HG02938 (cell line): ENCODE measurements at regions not wholly inside any gene's neighbourhood (a gene's known extent, or its start where the extent isn't known, plus 50 kb on each side); places are given as distances from the start of the nearest gene placed in this dataset.
A peak's percentile ranks its signal among the peaks of the same experiment; 100 is the strongest.

Experiments used
- ATAC-seq: cut with Tn5 transposase; IDR thresholded peaks from one replicate; pipeline ENCODE4 v1.9.1; 2021; ENCODE audit warnings: mild to moderate bottlenecking, moderate library complexity; ENCODE audit not compliant: unreplicated experiment

DNA sequence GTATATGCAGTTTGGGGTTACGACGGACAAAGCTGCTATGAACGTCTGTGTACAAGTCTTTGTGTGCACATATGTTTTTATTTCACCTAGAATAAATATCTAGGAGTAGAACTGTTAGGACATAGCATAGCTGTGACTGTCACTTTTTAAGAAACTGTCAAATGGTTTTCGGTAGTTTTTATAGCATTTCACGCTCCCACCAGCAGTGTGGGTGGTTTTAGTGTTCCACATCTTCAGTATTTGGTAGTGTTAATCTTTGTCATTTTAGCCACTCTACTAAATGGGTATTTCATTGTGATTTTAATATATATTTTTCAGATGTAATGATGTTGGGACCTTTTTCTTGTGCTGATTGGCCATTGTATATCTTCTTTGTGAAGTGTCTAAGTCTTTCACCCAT lies 109.1 kb upstream of the BCAT1 start:
- ATAC-seq = no peak

DNA sequence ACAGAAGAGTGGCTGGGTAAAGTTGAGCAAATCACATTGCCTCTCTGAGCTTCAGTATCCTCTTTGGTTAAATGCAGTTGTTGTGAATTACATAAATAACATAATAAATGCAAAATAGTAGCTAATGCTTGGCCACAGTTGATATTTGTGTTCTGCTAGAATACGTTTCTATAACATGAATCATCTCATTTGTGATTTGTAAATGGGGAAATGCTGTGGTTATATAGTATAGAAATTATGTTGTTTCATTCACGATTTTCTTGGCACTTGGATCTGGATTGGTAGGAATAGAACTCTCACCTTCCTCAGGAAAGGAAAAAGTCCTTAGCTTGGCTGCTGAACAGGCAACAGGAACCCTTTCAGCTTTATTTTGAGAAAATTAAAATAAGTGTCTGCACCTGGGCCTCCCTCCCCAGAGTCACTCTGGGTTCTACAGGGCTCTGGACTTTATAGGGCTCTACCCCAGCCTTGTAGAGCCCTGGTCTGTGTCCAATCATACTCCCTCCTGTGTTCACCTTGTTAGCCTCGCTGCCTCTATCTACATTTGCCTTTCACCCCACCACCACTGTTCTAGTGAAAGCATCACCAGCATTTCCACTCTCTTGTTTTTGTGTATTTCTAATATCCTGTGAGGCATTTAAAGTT lies 107.7 kb upstream of the BCAT1 start:
- no peak for ATAC-seq

DNA sequence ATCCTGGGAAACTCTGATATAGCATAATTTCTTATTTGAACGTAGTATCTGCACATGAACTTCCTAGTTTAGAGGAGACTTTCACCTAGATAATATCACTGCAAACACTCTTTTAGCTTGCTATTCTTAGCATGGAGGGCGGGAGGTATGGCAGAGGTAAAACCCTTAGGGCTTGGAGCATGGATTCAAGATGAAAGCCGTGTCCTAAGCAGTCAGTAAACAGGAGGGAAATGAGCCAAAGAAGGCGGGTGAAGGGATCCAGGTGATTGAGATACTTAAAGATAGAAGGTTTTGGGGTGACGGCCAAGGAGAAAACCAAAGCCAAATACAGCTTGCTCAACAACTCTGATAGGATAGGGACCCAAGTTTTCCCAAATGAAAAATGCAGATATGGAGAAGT lies 107.1 kb upstream of the BCAT1 start:
- no peak for ATAC-seq

DNA sequence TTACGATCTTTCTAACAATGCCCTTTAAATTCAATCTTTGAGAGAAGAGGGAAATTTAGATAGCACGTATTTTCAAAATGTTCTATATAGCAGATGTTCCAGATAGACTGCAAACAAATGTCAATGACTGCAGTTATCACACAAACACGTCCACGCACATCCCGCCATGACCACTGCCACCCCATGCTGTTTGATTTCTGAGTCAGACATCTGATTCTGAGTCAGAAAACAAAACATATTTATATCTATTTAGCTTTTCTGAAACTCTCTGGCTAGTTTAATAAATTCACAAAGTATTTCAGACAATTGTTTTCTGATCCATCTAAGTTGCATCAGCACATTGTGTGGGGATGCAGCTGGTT lies 105.9 kb upstream of the BCAT1 start:
- ATAC-seq = no peak

DNA sequence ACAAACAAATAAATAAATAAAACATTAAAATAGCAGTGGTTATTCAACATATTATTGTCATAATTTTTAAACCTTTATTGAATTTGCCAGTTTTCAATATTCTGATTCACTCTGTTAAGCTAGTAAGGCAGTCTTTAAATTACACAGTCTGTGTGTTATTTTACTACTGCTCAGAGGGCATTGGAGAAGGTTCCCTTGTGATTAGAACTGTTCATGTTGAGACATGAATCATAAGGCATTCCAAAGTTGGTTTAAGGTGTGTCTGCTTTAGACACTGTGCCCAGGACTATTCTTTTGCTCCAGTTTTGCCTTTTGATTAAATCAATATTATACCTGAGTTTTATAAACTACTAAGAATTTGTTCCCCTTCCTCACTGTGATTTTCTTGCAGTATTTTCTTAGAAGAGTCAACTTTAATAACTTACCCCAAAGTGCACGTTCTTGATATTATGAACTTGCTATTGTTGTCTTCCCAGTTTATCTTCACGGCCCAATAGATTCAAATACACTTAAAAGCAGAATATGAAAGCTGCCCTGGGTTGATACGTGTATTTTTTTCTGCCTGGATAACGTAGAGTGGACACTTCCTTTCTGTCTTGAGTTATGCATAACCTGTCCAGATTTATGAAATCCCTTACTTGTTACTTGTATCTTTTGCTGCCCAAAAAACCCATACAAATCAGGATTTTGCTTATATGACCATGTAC lies 105.3 kb upstream of the BCAT1 start:
- no peak for ATAC-seq

DNA sequence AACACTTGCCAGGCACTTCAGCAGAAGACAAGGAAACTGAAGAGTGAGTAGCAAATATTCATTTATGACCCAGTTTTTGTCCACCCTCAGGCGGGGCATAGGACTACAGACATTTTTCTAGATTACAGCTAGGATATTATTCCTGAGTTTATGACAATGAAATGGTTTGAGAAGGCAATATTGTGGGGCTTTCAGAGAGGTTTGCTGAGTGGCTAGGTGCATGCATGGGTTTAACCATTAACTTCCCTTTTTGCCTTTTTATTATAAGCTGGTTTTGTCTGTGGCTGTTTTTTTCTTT lies 104.0 kb upstream of the BCAT1 start:
- ATAC-seq = no peak

DNA sequence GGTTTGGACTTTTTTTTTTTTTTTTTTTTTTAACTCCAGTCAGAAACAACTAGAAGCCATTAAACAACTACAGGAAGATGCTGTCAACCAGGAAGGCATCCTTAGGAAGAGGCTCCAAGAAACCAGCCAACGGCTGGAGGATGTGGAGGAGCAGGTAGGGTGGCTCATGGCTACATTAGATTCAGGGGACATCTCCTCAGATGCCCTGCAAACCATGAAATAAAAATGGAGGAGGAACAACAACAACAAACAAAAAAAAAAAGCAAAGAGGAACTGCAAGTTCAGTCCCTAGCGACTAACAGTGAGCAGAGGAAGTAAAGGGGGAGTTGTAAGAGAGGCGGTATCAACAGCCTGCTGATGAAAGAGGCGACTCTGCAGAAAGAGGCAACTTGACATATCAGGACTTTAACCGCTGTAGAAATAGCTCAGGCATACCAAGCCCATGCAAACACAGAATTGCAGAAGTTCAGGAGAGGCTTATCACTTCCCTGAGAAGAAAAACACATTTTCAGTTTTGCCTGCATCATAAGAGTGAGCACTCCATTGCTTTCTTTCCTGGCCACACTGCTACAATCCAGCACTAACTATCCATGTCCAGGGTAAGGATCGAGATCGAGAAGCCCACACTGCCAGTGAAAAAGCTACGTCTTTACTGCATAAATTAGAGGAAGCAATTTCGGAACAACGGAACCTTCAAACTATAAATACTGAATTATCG lies 103.5 kb upstream of the BCAT1 start:
- peak; percentile 66 for ATAC-seq

DNA sequence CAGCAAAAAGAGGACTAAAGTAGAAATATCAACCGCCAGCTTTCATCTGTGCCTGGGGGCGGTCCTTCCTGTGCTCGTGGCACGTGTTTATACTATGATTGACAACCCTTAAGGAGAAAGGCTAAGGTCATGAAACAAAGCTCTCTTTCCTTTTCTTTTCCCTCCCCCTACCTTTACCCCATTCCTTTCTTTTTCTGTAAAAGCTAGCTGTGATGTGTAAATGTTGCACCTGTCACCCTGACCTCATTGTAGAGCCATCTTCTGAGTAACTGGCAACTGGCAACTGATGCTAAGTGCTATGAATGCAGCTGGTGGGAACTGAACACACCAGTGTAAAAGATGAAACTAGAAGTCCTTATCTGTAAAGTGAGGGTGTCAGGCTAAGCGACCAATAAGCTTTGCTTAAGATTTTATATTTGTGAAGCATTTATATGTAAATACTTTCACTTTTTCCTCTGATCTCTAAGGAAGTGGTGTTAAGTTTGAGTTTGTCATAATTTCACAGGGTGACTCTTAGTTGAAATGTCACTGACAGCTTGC lies 102.8 kb upstream of the BCAT1 start:
- ATAC-seq = peak; percentile 58

DNA sequence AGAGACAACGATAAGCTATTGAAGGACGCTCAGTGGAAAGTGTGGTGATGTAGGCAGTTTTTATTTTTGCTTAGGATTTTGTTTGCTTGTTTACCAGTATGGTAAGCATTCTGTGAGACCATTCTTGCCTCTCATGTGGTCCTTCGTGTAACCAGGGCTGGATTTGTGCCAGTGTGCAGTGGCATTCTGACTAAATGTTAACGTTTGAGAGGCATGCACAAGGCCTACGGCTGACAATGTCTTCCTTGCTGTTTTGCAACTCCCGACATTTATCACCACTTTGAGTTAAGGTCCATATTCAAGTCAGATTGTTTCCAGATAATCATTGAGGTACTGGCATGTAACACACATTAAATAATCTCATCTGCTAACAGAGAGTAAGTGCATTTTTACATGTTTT lies 102.3 kb upstream of the BCAT1 start:
- ATAC-seq = no peak

DNA sequence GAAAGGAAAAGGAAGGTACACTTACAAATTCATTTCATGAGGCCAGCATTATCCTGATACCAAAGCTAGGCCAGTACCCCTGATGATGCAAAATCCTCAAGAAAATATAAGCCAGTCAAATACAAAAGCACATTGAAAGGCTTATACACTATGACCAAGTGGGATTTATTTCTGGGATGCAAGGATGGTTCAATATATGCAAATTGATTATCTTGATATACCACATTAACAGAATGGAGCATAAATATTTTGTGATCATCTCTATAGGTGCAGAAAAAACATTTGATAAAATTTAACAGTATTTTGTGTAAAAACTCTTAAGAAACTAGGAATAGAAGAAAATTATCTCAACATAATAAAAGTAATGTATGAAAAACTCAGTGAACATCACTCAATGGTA lies 97.0 kb upstream of the BCAT1 start:
- no peak for ATAC-seq

DNA sequence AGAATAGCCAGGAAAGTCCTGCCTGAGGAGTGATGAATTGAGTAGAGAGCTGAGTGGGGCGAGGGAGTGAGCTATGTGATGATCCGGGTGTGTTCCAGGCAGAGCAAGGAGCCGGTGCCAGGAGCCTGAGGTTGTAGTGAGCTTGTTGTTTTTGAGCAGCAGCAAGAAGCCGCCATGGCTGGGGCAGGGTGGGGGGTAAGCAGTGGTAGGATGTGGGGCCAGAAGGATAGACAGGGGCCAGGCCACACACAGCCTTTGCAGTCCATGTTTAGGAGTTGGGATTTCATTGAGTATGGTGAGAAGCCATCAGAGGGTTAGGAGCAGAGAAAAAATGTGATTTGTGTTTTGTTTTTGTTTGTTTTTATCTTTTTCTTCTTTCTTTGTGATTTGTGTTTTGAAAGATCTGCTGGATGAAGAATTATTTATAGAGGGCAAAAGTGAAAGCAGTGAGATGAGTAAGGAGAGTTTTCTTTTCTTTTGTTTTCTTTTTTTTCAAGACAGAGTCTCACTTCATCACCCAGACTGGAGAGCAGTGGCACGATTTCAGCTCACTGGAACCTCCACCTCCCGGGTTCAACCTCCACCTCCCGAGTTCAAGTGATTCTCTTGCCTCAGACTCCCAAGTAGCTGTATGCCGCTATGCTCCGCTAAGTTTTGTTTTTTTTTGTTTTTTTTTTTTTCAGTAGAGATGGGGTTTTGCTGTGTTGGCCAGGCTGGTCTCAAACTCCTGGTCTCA lies 92.3 kb upstream of the BCAT1 start:
- ATAC-seq = peak; percentile 72

DNA sequence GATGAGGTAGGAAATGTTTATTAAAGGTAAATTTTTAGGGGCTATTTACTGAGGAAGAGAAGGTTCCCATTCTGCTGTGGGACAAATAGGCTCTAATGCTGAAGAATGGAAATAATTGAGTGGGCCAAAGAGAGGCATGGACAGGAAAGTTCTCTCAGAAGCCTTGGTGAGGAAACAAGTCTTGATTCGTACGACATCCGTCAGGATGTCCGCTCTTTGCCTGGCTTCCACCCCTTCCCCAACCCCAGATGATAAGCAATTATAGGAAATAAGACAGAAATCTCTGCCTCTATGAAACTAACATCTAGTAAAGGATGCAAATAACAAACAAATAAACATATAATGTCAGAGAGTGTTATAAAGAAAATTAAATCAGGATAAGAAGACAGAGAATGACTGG lies 91.7 kb upstream of the BCAT1 start:
- ATAC-seq = no peak

DNA sequence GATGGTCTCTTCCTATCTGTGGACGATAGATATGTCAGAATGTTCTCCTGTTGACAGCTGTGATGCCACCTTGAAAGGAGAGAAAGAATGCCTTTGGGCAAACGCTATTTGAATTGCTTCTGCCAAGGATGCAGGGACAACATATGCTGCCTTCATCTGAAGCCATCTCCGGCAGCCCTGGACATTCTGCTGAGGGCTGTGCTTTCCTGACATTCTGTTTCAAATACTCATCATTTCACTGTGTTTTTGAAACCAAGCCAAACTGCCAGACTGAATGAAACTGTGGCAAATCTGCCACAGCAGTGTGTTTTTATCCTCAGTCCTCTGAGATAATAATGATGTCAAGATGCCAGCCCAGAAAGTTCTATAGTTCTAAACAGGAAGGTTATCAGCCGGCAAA lies 85.8 kb upstream of the BCAT1 start:
- no peak for ATAC-seq

DNA sequence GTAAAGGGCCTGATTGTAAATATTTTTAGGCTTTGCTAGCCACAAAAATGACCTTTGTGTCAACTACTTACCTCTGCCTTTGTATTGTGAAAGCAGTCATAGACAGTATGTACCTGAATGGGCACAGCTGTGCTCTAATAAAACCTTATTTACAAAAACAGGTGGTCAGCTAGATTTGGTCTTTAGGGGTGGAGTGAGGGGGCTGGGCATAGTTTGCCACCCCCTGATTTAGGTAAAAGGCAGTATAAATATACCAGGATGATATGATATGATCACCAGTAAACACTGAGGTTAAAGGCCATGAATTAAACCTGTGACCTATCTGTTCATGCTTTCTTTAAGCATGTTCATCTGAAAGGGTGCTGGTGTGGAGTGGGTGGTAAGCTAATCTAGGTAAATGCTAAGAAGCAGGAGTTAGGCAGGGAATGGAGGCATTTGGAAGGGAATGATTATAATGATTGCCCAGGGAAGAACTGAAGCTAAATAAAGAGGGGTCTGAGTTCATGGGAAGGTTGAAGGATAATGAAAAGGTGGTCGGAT lies 77.1 kb upstream of the BCAT1 start:
- ATAC-seq = no peak

DNA sequence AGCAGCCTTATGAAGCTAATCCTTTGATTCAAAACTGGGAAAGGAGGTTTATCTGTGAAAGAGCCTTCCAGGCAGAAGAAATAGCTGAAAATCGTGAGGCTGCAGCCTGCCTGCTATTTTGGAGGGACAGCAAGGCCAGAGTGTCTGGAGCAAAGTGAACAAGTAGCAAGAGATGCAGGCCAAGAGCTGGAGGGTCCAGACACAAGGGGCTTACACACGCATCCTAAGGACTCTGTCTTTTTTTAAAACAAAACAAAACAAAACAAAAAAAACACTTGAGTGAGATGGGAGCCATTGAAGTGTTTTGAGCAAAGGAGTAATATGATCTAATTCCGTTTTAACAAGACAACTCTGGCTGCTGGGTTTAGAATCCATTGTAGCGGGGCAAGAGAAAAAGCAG lies 76.4 kb upstream of the BCAT1 start:
- ATAC-seq = no peak

DNA sequence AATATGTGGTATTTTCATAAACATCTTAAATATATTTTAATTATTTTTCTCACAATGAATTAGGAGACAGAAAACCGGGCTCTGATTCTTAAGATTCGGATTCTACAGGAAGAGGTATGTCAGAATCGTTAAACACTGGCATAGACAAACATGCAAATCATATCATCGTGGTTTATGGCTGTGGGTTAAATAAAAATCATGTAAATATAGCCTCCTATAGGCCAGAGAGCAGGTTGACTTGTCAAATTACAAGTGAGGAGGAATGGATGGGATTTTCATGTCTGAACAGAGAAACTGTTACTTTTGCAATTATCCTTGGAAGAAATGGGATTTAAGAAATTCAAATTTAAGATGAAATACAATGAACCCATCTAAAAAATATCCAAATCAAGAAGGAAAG lies 74.9 kb upstream of the BCAT1 start:
- no peak for ATAC-seq

DNA sequence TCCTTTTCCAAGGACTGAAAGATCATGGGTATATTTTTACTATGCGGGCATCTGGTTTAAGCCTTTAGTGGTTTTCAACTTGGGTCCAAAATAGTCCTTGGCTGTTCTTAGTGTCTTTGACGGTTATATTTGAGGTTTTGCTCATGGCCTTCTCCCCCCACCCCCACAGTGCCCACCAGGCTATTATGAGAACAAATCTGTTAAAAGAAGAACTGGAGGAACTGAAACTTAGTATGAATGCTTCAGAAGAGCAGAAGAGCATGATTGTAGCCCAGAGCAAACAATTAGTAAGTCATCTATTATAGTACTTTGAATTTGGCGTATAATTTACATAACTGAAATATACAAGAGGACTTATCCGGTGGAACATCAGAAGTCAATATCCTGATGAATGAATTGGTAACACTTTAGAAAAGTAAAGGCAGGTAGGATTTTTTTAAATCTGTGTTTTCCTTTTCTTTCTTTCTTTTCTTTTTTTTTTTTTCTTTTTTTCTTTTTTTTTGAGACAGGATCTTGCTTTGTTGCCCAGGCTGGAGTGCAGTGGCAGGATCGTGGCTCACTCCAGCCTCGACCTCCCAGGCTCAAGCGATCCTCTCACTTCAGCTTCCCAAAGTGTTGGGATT lies 71.8 kb upstream of the BCAT1 start:
- ATAC-seq = peak; percentile 94

DNA sequence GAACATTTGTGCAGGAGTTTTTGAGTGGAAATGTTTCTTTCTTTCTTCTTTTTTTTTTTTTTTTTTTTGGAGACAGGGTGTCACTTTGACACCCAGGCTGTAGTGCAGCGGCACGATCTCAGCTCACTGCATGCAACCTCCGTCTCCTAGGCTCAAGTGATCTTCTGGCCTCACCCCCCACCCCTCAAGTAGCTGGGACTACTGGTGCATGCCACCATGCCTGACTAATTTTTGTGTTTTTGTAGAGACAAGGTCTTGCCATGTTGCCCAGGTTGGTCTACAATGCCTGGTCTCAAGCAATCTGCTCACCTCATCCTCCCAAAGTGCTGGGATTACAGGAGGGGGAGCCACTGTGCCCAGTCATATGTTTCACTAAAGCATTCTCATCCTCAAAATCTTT lies 69.2 kb upstream of the BCAT1 start:
- ATAC-seq = no peak

DNA sequence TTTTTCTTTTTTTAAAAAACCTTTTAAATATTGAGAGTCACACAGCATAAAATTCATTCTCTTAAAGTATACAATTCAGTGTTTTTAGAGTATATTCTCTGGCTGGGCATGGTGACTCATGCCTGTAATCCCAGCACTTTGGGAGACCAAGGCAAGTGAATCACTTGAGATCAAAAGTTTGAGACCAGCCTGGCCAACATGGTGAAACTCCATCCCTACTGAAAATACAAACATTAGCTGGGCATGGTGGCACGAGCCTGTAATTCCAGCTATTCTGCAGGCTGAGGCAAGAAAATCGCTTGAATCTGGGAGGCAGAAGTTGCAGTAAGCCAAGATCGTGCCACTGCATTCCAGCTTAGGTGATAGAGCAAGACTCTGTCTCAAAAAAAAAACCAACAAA lies 68.4 kb upstream of the BCAT1 start:
- ATAC-seq = no peak

DNA sequence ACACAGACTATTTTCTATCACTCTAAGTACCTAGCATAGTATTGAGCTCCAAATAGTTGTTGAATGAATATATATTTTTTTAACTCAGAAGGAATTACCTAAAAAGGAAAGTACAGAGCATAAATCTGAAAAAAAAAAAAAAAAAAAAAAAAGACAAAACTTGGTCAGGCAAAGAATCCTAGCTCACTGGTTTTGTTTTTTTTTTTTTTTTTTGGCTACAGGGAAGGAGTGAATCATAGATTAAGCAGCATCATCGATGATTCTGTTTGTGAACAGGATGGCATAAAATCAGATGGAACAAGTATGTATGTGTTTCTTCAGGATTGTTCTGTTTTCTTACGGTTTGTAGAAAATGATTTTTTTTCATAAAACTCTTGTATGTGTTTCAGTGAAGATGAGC lies 66.1 kb upstream of the BCAT1 start:
- no peak for ATAC-seq

DNA sequence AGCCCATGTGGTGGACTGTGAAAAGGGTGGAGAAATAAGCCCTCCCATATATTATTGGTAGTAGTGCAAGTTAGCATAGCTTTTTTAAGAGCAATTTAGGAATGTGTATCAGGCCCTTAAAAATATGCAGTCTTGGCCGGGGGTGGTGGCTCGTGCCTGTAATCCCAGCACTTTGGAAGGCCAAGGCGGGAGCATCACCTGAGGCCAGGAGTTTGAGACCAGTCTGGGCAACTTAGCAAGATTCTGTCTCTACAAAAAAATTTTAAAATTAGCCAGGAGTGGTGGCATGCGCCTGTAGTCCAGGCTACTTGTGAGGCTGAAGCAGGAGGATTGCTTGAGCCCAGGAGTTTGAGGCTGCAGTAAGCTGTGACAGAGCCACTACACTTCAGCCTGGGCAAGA lies 64.2 kb upstream of the BCAT1 start:
- no peak for ATAC-seq
